Lower lobe of right lung (tissue), 2 donors: ENCODE measurements at regions not wholly inside any gene's neighbourhood (a gene's known extent, or its start where the extent isn't known, plus 50 kb on each side); places are given as distances from the start of the nearest gene placed in this dataset.
A peak's percentile ranks its signal among the peaks of the same experiment; 100 is the strongest.

Experiments used
- ATAC-seq, 2 donors: fragments of 200-7000 bp; cut with Tn5 transposase; one replicate each; pipeline ENCODE4 v1.9.1; 2020 to 2022; ENCODE audit warnings: mild to moderate bottlenecking in 2 of 2, moderate library complexity in 2 of 2
- DNase-seq: peaks from one replicate; pipeline ENCODE4 v3.0.0-alpha.2; 2020
- H3K27ac ChIP-seq: fragments of 200-600 bp; one replicate; pipeline ENCODE4 v1.8.0; 2022
- H3K27me3 ChIP-seq: fragments of 200-600 bp; one replicate; pipeline ENCODE4 v1.8.0; 2022; ENCODE audit warnings: low read depth
- H3K36me3 ChIP-seq: fragments of 200-600 bp; one replicate; pipeline ENCODE4 v1.8.0; 2022; ENCODE audit warnings: mild to moderate bottlenecking
- H3K4me1 ChIP-seq: fragments of 200-600 bp; one replicate; pipeline ENCODE4 v1.8.0; 2022
- H3K4me3 ChIP-seq: fragments of 200-600 bp; one replicate; pipeline ENCODE4 v1.8.0; 2022; ENCODE audit warnings: mild to moderate bottlenecking
- H3K9me3 ChIP-seq: fragments of 200-600 bp; one replicate; pipeline ENCODE4 v1.8.0; 2022
- CTCF ChIP-seq: fragments of 200-600 bp; IDR thresholded peaks from one replicate; pipeline ENCODE4 v1.8.0; 2022; ENCODE audit warnings: antibody characterized with exemption, mild to moderate bottlenecking
- intact Hi-C: fragments of 100-400 bp; cut with DNase I; formaldehyde crosslinking; loops from one replicate; pipeline ENCODE4 v1.11.0; 2022
- donor health status: DM: no; HTN: yes; CAD: no; lungs with severe emphysema.

- no peak for ATAC-seq
- no peak for DNase-seq
- H3K4me3 ChIP-seq, result no peak overlapping the region
- no peaks in the 10 kb centered on the region for H3K4me1 ChIP-seq
- H3K36me3 ChIP-seq, result no peaks in the 10 kb centered on the region
- H3K9me3 ChIP-seq, result no peaks in the 10 kb centered on the region
- H3K27me3 ChIP-seq, result no peaks in the 10 kb centered on the region
- no peak for TF ChIP-seq CTCF
- intact Hi-C loops, result no loop called here
- no peak overlapping the region for H3K27ac ChIP-seq
Observed at GRCh38 chr5:171692936-171693335, 92.7 kb upstream of the SMIM23 start.

GRCh38 chr5:171693412-171693811, 92.2 kb upstream of the SMIM23 start:
- H3K27me3 ChIP-seq, result no peaks in the 10 kb centered on the region
- H3K4me1 ChIP-seq, result no peaks in the 10 kb centered on the region
- no peak overlapping the region for H3K4me3 ChIP-seq
- intact Hi-C loops, result no loop called here
- ATAC-seq (no peak), DNase-seq (no peak)
- no peak for TF ChIP-seq CTCF
- H3K27ac ChIP-seq, result no peak overlapping the region
- H3K9me3 ChIP-seq, result no peaks in the 10 kb centered on the region
- H3K36me3 ChIP-seq, result no peaks in the 10 kb centered on the region

GRCh38 chr5:171695804-171696203, 89.8 kb upstream of the SMIM23 start:
- H3K4me3 ChIP-seq, result no peak overlapping the region
- H3K4me1 ChIP-seq, result no peaks in the 10 kb centered on the region
- no peaks in the 10 kb centered on the region for H3K27me3 ChIP-seq
- intact Hi-C loops, result no loop called here
- H3K27ac ChIP-seq, result no peak overlapping the region
- no peaks in the 10 kb centered on the region for H3K9me3 ChIP-seq
- TF ChIP-seq CTCF, result no peak
- no peak for DNase-seq
- H3K36me3 ChIP-seq, result no peaks in the 10 kb centered on the region
- no peak for ATAC-seq

- no peak for TF ChIP-seq CTCF
- Histone ChIP-seq H3K27ac (no peak overlapping the region), H3K4me3 (no peak overlapping the region), H3K27me3 (no peaks in the 10 kb centered on the region), H3K9me3 (no peaks in the 10 kb centered on the region), H3K36me3 (no peaks in the 10 kb centered on the region), H3K4me1 (no peaks in the 10 kb centered on the region)
- intact Hi-C loops, result no loop called here
- ATAC-seq (peak in 1 of 2 donors; percentile 21), DNase-seq (no peak)
Observed at GRCh38 chr5:171697221-171698102, 88.2 kb upstream of the SMIM23 start.

- intact Hi-C loops, result no loop called here
- no peak overlapping the region for H3K27ac ChIP-seq
- DNase-seq, result no peak
- no peaks in the 10 kb centered on the region for H3K36me3 ChIP-seq
- no peak overlapping the region for H3K4me3 ChIP-seq
- no peaks in the 10 kb centered on the region for H3K9me3 ChIP-seq
- TF ChIP-seq CTCF, result no peak
- no peaks in the 10 kb centered on the region for H3K27me3 ChIP-seq
- H3K4me1 ChIP-seq, result no peaks in the 10 kb centered on the region
- no peak for ATAC-seq
Observed at GRCh38 chr5:171700318-171700912, 85.2 kb upstream of the SMIM23 start.
